Lower lobe of right lung (tissue), 2 donors: ENCODE measurements at regions not wholly inside any gene's neighbourhood (a gene's known extent, or its start where the extent isn't known, plus 50 kb on each side); places are given as distances from the start of the nearest gene placed in this dataset.

Experiments
- ATAC-seq, 2 donors: fragments of 200-7000 bp; cut with Tn5 transposase; one replicate each; pipeline ENCODE4 v1.9.1; 2020 to 2022; ENCODE audit warnings: mild to moderate bottlenecking in 2 of 2, moderate library complexity in 2 of 2
- DNase-seq: peaks from one replicate; pipeline ENCODE4 v3.0.0-alpha.2; 2020
- H3K27ac ChIP-seq: fragments of 200-600 bp; one replicate; pipeline ENCODE4 v1.8.0; 2022
- H3K27me3 ChIP-seq: fragments of 200-600 bp; one replicate; pipeline ENCODE4 v1.8.0; 2022; ENCODE audit warnings: low read depth
- H3K36me3 ChIP-seq: fragments of 200-600 bp; one replicate; pipeline ENCODE4 v1.8.0; 2022; ENCODE audit warnings: mild to moderate bottlenecking
- H3K4me1 ChIP-seq: fragments of 200-600 bp; one replicate; pipeline ENCODE4 v1.8.0; 2022
- H3K4me3 ChIP-seq: fragments of 200-600 bp; one replicate; pipeline ENCODE4 v1.8.0; 2022; ENCODE audit warnings: mild to moderate bottlenecking
- H3K9me3 ChIP-seq: fragments of 200-600 bp; one replicate; pipeline ENCODE4 v1.8.0; 2022
- intact Hi-C: fragments of 100-400 bp; cut with DNase I; formaldehyde crosslinking; loops from one replicate; pipeline ENCODE4 v1.11.0; 2022
- TF ChIP-seq, protein P1 (sequence below): fragments of 200-600 bp; IDR thresholded peaks from one replicate; pipeline ENCODE4 v1.8.0; 2022; ENCODE audit warnings: antibody characterized with exemption, mild to moderate bottlenecking
- donor health status: DM: no; HTN: yes; CAD: no; lungs with severe emphysema.

DNA sequence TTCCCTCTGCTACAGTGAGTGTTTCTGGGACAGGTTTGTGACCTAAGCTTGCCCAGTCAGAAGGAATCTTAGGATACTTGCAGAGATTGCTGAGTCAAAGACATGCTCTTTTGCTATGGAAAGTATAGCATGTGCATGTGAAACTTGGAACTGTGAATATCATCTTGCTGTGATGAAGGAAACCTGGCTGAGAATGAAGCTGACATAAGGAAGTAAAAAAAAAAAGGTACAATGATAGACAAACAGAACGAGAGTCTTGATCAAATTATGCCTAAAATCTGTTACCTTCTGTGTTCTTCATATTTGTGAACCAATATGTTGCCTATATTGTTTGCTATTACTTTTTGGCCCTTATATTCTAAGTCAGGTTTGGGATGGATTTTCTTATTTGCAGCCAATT, 525.7 kb downstream of the NPIPA7 start:
- H3K4me1 ChIP-seq, result no peaks in the 10 kb centered on the region
- ATAC-seq, result no peak
- no peaks in the 10 kb centered on the region for H3K36me3 ChIP-seq
- intact Hi-C loops, result no loop called here
- H3K9me3 ChIP-seq, result peaks cover 14% of the 10 kb centered on the region
- no peak overlapping the region for H3K4me3 ChIP-seq
- TF ChIP-seq, protein P1, sequence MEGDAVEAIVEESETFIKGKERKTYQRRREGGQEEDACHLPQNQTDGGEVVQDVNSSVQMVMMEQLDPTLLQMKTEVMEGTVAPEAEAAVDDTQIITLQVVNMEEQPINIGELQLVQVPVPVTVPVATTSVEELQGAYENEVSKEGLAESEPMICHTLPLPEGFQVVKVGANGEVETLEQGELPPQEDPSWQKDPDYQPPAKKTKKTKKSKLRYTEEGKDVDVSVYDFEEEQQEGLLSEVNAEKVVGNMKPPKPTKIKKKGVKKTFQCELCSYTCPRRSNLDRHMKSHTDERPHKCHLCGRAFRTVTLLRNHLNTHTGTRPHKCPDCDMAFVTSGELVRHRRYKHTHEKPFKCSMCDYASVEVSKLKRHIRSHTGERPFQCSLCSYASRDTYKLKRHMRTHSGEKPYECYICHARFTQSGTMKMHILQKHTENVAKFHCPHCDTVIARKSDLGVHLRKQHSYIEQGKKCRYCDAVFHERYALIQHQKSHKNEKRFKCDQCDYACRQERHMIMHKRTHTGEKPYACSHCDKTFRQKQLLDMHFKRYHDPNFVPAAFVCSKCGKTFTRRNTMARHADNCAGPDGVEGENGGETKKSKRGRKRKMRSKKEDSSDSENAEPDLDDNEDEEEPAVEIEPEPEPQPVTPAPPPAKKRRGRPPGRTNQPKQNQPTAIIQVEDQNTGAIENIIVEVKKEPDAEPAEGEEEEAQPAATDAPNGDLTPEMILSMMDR, result no peak
- H3K27me3 ChIP-seq, result no peaks in the 10 kb centered on the region
- no peak overlapping the region for H3K27ac ChIP-seq
- DNase-seq, result no peak

DNA sequence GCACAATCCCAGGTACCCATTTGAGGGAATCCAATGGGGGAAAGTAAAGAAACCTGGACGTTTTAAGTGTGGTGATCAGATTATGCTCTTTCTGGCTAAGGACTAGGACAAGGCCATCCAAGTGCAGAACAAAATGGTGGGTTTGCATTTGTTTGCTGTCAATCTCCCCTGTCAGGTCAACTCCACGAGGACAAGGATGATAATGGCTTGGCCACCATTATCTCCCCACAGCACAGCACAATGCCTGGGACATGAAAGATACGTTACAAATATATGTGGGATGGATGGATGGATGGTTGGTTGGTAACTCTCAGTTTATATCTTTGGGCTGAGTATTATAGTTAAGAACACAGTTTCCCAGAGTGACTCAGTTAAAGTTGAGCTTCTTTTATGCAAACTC, 526.9 kb downstream of the NPIPA7 start:
- H3K4me1 ChIP-seq, result no peaks in the 10 kb centered on the region
- ATAC-seq (no peak), DNase-seq (no peak)
- no peak overlapping the region for H3K27ac ChIP-seq
- TF ChIP-seq, protein P1, result no peak
- H3K27me3 ChIP-seq, result no peaks in the 10 kb centered on the region
- peaks cover 13% of the 10 kb centered on the region for H3K9me3 ChIP-seq
- H3K36me3 ChIP-seq, result no peaks in the 10 kb centered on the region
- no peak overlapping the region for H3K4me3 ChIP-seq
- intact Hi-C loops, result no loop called here

DNA sequence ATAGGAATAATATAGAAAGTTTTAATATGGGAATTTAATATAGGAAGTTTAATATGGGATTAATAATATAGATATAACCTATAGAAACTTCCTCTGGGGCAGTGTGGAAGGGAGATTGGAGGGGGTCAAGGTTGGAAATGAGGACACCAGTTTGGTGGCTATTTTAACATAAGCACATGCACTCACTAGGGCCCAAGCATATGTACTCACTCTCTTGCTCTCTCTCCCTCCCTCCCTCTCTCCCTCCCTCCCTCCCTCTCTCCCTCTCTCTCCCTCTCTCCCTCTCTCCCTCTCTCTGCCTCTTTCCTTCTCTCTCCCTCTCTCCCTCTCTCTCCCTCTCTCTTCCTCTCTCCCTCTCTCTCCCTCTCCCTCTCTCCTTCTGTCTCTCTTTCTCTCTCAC, 528.1 kb downstream of the NPIPA7 start:
- H3K36me3 ChIP-seq, result no peaks in the 10 kb centered on the region
- H3K27me3 ChIP-seq, result no peaks in the 10 kb centered on the region
- no peak overlapping the region for H3K4me3 ChIP-seq
- peaks cover 8% of the 10 kb centered on the region for H3K9me3 ChIP-seq
- H3K27ac ChIP-seq, result no peak overlapping the region
- no peak for DNase-seq
- H3K4me1 ChIP-seq, result no peaks in the 10 kb centered on the region
- TF ChIP-seq, protein P1, result no peak
- intact Hi-C loops, result no loop called here
- no peak for ATAC-seq

DNA sequence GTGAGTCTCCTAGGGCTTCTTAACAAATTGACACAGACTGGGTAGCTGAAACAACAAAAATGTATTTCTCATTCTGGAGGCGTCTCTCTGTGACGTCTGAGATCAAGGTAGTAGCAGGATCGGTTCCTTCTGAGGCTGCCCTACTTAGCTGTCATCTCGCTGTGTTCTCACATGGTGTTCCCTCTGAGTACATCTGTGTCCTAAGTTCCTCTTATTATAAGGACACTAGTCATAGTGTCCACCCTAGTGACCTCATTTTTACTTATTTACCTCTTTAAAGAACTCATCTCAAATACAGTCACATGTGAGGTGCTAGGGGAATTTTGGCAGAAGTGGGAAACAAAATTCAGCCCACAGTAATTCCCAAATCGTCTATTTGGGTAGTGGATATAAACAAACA, 529.1 kb downstream of the NPIPA7 start:
- Histone ChIP-seq H3K4me1 (no peaks in the 10 kb centered on the region), H3K27ac (no peak overlapping the region), H3K9me3 (peaks cover 7% of the 10 kb centered on the region), H3K4me3 (no peak overlapping the region), H3K27me3 (no peaks in the 10 kb centered on the region), H3K36me3 (no peaks in the 10 kb centered on the region)
- intact Hi-C loops, result no loop called here
- no peak for DNase-seq
- no peak for ATAC-seq
- TF ChIP-seq, protein P1, result no peak

DNA sequence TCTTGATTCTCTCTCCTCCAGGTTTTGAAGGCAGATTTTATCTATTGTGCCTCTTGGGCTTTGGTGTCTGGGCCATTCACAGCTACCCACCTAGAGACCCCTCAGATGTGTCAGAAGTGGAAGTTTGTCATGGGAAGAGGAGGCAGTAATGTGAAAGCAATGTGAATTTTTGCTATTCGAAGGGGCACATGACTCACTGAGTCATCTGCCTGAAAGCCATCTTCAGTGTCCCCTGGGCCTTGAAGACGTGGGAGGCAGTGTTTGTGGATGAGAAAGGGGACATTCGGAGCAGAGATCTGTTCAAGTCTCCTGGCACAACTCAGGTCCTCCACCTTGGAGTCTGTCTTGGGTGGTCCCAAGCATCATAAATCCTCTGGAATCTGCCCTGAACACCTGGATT, 530.2 kb downstream of the NPIPA7 start:
- intact Hi-C loops, result no loop called here
- Histone ChIP-seq H3K36me3 (no peaks in the 10 kb centered on the region), H3K4me3 (no peak overlapping the region), H3K27me3 (no peaks in the 10 kb centered on the region), H3K9me3 (no peaks in the 10 kb centered on the region), H3K4me1 (no peaks in the 10 kb centered on the region), H3K27ac (no peak overlapping the region)
- no peak for DNase-seq
- no peak for ATAC-seq
- TF ChIP-seq, protein P1, result no peak

DNA sequence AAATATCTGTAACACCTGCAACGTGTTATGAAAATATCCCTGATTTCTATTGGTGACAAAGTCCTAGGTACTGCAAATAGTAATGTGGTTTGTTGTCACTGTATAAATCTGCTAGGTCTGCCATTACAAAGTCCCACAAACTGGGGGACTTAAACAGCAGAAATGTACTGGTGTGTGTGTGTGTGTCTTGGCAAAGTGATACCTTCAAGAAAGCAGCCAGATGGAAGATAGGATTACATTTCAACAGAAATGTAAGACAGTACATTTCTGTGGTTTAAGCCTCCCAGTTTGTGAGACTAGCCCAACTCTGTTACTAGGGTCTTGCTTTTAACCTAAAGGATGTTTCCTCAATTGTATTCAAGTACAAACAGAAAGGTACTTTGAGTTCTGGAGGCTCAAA, 531.7 kb downstream of the NPIPA7 start:
- H3K27me3 ChIP-seq, result no peaks in the 10 kb centered on the region
- TF ChIP-seq, protein P1, result no peak
- H3K9me3 ChIP-seq, result no peaks in the 10 kb centered on the region
- ATAC-seq (no peak), DNase-seq (no peak)
- H3K4me3 ChIP-seq, result no peak overlapping the region
- H3K4me1 ChIP-seq, result no peaks in the 10 kb centered on the region
- no peaks in the 10 kb centered on the region for H3K36me3 ChIP-seq
- H3K27ac ChIP-seq, result no peak overlapping the region
- intact Hi-C loops, result no loop called here
